NT2/D1 (cell line): ENCODE measurements at regions not wholly inside any gene's neighbourhood (a gene's known extent, or its start where the extent isn't known, plus 50 kb on each side); places are given as distances from the start of the nearest gene placed in this dataset.

ENCODE experiments used
- DNase-seq: peaks from one replicate; pipeline ENCODE4 v3.0.0-alpha.2; 2011; ENCODE audit warnings: low read depth, low spot score
- H3K27me3 ChIP-seq: 2 replicates; pipeline ENCODE4 v1.6.0; 2011; ENCODE audit warnings: mild to moderate bottlenecking; ENCODE audit not compliant: insufficient read length, insufficient read depth
- H3K36me3 ChIP-seq: 2 replicates; pipeline ENCODE4 v1.6.1; 2011; ENCODE audit warnings: mild to moderate bottlenecking, low read length, mixed read lengths; ENCODE audit not compliant: insufficient read depth, insufficient read length
- H3K4me1 ChIP-seq: 2 replicates; pipeline ENCODE4 v1.5.1; 2011; ENCODE audit not compliant: insufficient read depth, insufficient read length
- H3K4me3 ChIP-seq: 2 replicates; pipeline ENCODE4 v1.5.1; 2011; ENCODE audit warnings: low read depth; ENCODE audit not compliant: insufficient read length
- H3K9ac ChIP-seq: 2 replicates; pipeline ENCODE4 v1.6.0; 2011; ENCODE audit warnings: low read depth; ENCODE audit not compliant: insufficient read length
- H3K9me3 ChIP-seq: 2 replicates; pipeline ENCODE4 v1.5.1; 2011; ENCODE audit warnings: mild to moderate bottlenecking, low read length; ENCODE audit not compliant: insufficient read depth
- SUZ12 ChIP-seq: IDR thresholded peaks from 2 replicates; pipeline ENCODE4 v1.6.1; 2011; ENCODE audit not compliant: insufficient read length, insufficient read depth; ENCODE audit errors: extremely low read depth
- YY1 ChIP-seq: IDR thresholded peaks from 2 replicates; pipeline ENCODE4 v1.6.1; 2011; ENCODE audit not compliant: insufficient read length, insufficient read depth
- ZNF274 ChIP-seq: IDR thresholded peaks from 2 replicates; pipeline ENCODE4 v1.6.1; 2011; ENCODE audit warnings: mild to moderate bottlenecking, low read depth, low read length

DNA sequence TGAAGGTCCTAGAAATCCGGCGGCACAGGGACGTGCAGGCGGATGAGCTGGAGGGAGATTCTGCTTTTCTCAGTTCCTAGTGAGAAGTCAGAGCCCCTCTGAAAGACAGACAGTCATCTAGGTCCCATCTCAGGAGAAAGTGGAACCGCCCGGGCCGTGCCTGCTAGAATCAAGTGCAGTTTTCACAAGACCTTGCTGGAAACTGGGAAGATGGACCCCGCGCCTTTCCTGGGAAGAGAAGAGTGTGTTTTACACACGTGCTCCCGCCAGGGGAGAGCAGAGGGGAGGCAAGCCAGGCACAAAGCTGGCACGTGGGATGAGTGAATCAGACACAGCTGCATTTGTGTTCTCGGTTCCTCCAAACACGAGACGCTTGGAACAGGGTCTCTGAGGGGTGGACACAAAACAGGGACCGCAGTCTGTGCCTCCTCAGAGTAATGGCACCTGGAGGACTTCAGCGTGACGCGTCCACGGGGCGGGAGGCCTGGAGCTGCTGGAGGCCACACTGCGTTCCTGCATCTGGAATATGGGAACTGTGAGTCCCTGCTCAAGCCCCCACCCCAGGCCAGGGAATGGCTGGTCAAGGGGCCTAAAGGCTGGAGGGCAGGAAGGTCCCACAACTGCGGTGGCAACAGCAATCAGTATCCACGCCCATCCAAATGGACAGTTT lies 218.3 kb downstream of the BRD1 start:
- Histone ChIP-seq H3K36me3 (no peaks in the 10 kb centered on the region), H3K27me3 (no peaks in the 10 kb centered on the region), H3K9me3 (peaks cover 21% of the 10 kb centered on the region), H3K4me3 (no peak overlapping the region), H3K4me1 (no peaks in the 10 kb centered on the region), H3K9ac (no peak overlapping the region)
- DNase-seq = no peak
- TF ChIP-seq SUZ12 (no peak), ZNF274 (no peak), YY1 (no peak)

GRCh38 chr22:49608660-49609059 lies 219.0 kb downstream of the BRD1 start:
- no peak overlapping the region for H3K4me3 ChIP-seq
- H3K9me3 ChIP-seq = peaks cover 27% of the 10 kb centered on the region
- no peaks in the 10 kb centered on the region for H3K36me3 ChIP-seq
- no peaks in the 10 kb centered on the region for H3K4me1 ChIP-seq
- no peak overlapping the region for H3K9ac ChIP-seq
- no peak for DNase-seq
- H3K27me3 ChIP-seq = no peaks in the 10 kb centered on the region
- TF ChIP-seq ZNF274 = no peak
- no peak for TF ChIP-seq SUZ12
- no peak for TF ChIP-seq YY1

DNA sequence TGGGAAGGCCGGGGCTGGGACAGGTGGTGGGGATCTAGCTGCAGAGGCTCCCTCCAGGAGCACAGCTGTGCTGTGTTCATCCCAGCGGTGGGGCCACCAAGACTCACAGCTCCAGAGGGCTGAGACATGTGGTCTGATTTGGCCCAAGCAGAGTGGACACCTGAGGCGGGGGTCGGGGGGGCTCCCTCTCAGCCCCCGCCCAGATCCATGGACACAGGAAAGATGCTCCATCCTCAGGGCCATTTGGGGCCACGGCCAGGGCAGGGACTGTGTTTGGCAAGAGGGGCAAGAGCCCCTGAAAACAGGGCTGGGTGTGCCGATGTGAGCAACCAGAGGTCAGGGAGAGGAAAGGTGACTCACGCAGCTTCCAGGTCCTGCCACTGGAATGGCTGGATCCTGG lies 219.4 kb downstream of the BRD1 start:
- no peak overlapping the region for H3K9ac ChIP-seq
- no peak for DNase-seq
- H3K4me1 ChIP-seq = no peaks in the 10 kb centered on the region
- H3K4me3 ChIP-seq = no peak overlapping the region
- no peaks in the 10 kb centered on the region for H3K27me3 ChIP-seq
- no peak for TF ChIP-seq YY1
- no peak for TF ChIP-seq ZNF274
- no peak for TF ChIP-seq SUZ12
- no peaks in the 10 kb centered on the region for H3K36me3 ChIP-seq
- peaks cover 27% of the 10 kb centered on the region for H3K9me3 ChIP-seq

GRCh38 chr22:49607821-49608220 lies 219.9 kb downstream of the BRD1 start:
- H3K4me3 ChIP-seq = no peak overlapping the region
- peaks cover 23% of the 10 kb centered on the region for H3K9me3 ChIP-seq
- no peak for DNase-seq
- TF ChIP-seq ZNF274 = no peak
- TF ChIP-seq SUZ12 = no peak
- no peak for TF ChIP-seq YY1
- H3K4me1 ChIP-seq = no peaks in the 10 kb centered on the region
- H3K27me3 ChIP-seq = no peaks in the 10 kb centered on the region
- H3K9ac ChIP-seq = no peak overlapping the region
- H3K36me3 ChIP-seq = no peaks in the 10 kb centered on the region

DNA sequence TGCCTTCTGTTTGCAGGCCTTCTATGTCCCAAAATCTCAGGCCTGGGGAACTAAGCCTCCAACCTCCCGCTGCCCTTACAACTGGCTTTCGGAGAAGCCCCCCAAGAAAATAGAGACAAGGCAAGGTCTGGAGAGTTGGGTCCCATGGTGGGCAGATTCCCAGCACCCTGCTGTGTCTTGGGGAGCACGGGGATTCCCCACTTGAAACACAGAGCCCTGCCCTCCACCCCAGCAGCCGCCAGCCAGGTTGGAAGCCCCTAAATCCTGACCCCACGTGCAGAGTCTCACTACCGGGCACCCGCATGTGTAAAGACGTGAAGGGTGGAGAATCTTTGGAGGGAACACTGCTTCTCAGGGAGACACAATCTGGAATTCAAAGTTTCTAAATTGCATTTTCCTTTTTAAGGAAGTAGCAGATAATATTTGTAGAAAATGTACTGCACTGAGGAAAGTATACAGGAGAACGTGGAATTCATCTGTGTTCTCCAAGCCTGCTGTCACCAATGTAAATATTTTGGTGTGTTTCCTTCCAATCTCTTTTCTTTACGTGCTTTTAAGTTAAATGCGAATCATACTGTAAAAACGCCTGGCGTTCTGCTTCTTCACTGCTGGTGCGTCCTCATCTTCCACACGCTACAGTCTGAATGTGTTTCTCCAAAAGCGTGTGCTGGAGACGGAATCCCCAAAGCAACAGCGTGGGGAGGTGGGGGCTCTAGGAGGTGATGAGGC lies 220.9 kb downstream of the BRD1 start:
- no peak for DNase-seq
- Histone ChIP-seq H3K4me1 (no peaks in the 10 kb centered on the region), H3K36me3 (no peaks in the 10 kb centered on the region), H3K9me3 (peaks cover 21% of the 10 kb centered on the region), H3K4me3 (no peak overlapping the region), H3K27me3 (no peaks in the 10 kb centered on the region), H3K9ac (no peak overlapping the region)
- TF ChIP-seq SUZ12 = no peak
- TF ChIP-seq ZNF274 = no peak
- TF ChIP-seq YY1 = no peak

GRCh38 chr22:49604732-49605302 lies 222.9 kb downstream of the BRD1 start:
- Histone ChIP-seq H3K9me3 (peaks cover 16% of the 10 kb centered on the region), H3K36me3 (no peaks in the 10 kb centered on the region), H3K4me3 (no peak overlapping the region), H3K9ac (no peak overlapping the region), H3K4me1 (no peaks in the 10 kb centered on the region), H3K27me3 (no peaks in the 10 kb centered on the region)
- TF ChIP-seq SUZ12 = no peak
- no peak for TF ChIP-seq ZNF274
- no peak for TF ChIP-seq YY1
- DNase-seq = no peak

DNA sequence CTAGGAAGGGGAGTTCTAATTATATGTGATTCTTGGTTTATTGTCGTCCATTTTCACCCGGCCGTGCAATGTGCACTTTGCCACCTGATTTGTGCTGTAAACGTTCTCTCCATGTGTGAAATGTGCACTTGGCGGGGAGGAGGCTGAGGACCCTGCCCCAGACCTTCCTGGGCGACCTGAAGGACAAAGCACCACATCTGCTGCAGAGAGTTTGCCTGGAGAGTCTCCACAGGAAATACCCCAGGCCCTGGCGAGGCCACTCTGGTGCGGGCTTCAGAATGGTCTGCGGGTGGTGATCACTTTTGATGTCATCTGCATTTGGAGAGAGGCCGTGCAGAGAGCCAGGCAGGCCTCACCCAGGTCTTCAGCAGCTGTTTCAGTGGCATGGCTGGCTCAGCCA lies 224.7 kb downstream of the BRD1 start:
- Histone ChIP-seq H3K4me3 (no peak overlapping the region), H3K4me1 (no peaks in the 10 kb centered on the region), H3K9me3 (peaks cover 16% of the 10 kb centered on the region), H3K9ac (no peak overlapping the region), H3K36me3 (no peaks in the 10 kb centered on the region), H3K27me3 (no peaks in the 10 kb centered on the region)
- no peak for TF ChIP-seq SUZ12
- no peak for TF ChIP-seq ZNF274
- TF ChIP-seq YY1 = no peak
- no peak for DNase-seq
